NCI-H510A (cell line): ENCODE measurements at regions not wholly inside any gene's neighbourhood (a gene's known extent, or its start where the extent isn't known, plus 50 kb on each side); places are given as distances from the start of the nearest gene placed in this dataset.

Source experiments
- DNase-seq: peaks from one replicate; lab custom pipeline; 2025; lab: John Stamatoyannopoulos, UW

DNA sequence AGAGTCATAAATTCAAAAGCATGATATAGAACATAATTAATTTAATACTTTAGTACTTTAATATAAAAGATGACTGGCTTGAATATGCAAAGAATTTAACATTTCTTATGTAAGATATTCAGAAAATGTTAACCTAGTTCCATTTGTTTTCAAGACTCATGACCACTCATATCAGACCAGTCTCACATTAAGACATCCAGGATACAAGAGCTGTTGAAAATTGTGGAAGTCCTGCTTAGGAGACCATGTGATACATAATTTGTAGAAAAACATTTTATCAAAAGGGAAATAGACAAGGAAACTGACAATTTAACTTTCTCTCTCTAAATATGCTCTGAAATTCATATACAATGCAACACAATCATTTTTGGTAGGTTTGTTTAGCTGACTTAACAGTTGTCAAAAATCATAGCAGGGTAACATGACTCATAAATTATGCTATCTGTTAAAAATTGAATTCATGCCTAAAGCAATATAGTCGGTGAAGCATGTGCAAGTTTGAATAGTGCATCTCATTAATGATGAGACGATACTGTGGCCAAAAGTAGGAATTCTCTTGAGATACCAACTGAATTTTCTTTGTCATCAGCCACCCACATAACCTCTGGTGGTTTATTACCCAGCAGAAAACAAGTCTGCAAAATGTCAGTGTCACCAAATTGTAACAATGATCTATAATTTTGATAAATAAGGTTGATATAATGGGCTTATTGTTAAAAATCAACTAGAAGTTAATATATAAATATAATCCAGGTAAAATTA is 211.4 kb downstream of the GASK1B start:
- no peak for DNase-seq

DNA sequence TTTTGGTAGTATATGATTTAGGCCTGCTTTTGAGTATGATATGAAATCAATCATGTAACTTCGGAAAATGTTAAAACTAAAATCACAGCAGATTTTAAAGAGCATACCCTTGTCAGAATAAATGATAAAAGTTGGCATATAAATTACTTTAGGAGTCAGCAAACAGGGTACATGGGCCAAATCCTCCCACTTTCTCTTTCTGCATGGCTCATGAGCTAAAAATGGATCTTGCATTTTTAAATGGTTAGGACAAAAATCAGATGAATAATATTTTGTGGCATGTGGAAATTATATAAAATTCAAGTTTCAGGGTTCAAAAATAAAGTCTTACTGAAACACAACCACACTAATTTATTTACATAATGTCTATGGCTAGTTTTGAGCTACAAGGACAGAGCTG is 214.9 kb downstream of the GASK1B start:
- DNase-seq: no peak

DNA sequence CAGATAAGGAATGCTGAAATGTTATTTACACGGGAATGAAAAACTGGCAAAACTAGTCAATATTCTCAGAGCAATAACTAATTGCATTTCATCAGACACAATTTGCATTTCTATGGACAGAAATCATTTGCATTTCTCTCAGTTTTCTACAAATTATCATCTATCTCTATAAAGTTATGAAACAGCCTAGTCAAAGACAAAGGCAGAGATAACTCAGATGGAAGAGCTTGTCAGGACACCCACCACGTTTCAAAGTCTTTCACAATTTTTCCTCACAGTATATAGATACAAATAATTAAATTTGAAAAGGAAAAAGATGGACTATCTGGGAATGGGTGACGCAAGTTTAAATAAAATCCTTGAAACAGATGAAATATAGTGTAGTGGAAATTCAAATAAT is 230.8 kb downstream of the GASK1B start:
- no peak for DNase-seq

DNA sequence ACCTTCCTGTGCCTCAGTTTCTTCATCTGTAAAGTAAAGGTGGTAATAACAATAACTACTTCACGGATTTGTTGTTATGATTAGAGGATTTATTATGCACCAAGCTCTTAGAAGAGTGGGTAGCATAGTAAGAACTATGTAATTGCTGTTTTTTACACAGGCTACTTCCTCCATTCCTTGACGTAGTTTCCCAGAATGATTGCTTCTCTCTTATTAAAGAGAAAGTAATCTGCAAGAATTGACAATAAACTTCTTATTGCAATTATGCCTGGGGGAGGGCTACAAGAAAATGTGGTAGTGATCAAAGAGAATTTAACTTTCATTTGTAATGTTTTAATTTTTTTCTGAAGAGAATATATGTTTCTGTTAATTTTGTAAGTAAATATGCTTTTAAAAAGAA is 238.7 kb downstream of the GASK1B start:
- no peak for DNase-seq

DNA sequence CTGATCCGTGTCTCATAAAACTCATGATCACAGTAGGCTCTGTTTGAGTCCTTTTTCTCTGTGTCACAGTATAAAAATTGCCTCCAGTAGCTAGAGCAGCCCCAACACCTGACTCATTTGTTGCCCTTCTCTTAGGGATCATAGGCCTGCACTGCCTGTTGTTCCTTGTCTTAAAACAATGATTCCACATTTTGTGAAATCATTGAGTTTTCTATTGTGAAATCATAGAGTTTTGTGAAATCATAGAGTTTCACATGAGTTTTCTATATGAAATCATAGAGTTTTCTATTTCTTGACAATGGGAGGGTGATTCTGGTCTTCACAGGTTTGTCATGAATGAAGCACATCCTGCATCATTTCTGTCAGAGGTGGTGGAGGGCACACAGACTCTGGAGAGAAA is 239.9 kb downstream of the GASK1B start:
- no peak for DNase-seq

DNA sequence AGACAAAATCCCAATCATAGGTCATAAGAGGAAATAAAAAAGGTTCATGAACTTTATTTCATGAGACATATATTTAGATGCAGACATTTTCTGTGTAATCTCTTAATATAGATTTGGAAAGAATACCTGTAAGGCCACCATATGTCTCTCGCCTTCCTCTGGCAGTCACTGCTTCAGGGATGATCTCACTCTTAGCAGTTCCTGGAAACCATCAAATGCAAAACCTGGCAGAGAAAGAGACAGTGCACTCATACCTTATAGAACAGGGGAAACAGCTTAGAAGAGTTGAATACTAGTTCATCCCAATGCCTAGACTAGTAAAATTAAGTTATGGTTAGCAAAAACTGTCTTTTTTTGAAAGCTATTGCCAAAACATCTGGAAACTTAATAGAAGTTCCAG is 243.3 kb downstream of the GASK1B start:
- no peak for DNase-seq

DNA sequence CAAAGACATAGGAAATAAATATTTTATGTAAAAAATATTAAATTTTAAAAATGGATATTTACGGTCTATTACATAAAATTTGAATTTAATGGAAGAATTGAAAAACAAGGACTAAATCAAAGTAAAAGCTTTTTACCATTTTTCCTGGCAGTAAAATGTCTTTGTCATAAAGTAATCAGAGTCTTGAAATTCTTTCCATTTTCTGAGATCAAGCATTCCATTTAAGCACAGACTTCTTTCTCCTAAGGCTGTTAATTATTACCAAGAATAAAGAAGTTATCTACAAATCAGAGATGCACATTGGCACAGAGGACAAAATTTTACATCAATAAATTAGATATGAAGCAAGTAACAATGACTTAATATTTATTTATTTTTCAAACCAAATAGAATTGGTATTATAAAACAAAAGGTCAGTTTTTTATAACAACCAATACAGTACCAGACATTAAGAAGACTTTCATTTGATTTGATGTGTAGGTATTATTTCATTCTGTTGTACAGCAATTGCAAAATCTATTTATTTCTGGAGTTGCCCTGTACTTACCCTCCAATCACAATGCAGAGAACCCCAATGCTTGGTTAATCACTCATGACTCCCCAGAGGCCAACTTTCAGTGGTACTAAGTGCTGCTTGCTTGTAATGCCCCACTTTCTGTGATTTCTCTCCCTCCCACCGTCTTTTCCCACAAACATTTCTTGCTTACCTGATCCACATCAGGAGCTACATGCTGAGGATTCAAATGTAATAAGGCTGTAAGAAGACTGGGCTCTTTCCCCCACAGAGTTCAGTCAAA is 254.6 kb downstream of the GASK1B start:
- DNase-seq: no peak

DNA sequence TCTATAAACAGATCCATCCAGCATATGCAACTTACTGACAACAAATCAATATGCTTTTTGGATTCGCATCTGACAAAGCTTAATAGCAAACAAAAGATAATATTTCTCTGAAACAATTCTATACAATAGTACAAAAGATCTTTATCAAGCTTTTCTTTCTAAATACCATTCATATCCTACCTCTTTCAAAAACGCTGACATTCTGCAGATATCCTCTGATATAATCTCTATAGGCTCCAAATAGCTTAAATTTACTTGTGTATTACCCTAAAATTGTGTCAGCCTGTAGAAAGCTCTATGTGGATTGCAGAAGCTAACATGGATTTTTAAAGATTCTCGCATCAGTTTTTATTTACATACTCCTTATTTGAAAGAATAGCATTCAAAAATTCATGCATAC is 260.6 kb downstream of the GASK1B start:
- no peak for DNase-seq

DNA sequence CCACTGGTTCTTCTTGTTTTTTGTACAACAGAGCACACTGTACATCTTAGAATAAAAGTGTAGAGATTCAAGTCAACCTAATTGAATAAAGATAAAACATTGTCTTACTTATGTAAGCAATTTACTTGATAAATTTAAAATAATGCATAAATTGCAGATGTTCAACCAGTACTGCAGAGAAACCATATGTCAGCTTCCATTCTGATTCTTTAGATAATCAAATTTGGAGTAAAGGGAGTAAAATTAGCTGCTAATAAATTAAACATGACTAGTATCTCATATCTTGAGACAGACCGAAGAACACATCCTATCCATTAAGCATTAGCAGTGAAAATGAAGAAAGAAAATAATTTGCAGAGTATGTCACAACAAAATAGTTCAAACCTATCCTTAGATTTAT is 261.2 kb downstream of the GASK1B start:
- no peak for DNase-seq

DNA sequence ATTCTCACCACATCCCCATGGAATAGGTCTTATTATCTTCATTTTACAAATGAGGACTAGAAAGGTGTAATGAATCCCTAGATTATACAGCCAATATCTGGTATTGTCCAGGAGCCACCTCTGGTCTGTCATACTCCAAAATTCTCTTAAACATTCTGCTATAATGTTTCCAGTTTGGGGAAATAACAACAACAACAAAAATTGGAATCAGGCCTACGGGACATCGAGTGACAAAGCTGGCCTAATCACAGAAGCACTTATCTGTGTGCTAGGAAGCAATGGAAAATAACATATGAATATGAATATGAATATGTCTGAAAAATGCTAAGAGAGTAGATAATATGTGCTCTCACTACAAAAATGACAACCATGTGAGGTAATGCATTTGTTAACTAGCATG is 264.1 kb downstream of the GASK1B start:
- no peak for DNase-seq

DNA sequence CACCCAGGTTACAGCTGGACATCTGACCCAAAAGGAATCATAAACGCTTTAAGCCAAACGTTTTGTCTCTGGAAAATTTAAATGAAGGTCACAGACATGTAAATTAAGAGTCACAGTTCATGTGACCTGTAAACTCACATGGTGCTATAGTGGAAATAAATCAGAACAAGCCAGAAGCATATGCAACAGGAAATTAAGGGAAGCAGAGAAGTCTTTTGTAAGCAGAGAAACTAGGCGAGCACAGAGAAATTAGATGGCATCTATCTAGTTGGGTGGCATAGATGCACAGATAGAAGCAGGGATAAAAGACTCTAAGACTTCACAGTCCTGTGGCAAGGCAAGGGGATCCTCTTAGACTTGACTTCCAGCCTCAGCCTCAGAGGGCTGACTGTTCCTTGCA is 264.8 kb downstream of the GASK1B start:
- DNase-seq: no peak

DNA sequence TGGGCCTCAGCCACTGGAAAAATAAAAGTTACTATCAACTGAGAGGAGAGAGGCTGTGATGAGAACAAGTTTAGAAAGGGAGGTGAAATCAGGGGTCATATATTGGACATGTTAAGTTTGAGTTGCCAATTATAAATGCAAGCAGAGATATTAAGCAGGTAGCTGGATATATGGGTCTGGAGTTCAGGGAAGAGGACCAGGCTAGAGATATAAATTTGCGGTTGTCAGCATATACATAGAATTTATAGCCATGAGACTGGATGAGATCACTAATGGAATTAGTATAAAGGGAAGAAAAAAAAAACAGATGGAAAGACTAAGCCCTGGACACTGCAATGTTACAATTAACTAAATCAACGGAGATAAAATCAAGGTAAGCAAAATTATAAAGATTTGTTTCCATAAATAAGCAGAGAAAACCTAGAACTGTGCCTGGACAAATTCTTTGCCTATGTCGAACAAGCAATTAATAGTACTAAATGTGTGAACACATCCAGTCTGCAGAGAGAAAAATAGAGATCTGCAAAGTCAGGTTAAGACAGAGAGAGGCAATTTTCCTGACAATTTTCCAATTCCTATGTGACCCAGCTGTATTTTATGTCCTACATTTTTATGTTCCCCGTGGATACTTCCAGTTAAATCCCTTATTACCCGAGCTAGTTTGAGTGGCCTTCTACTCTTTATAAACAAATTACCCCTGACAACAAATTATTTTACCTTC is 265.4 kb downstream of the GASK1B start:
- DNase-seq: no peak

DNA sequence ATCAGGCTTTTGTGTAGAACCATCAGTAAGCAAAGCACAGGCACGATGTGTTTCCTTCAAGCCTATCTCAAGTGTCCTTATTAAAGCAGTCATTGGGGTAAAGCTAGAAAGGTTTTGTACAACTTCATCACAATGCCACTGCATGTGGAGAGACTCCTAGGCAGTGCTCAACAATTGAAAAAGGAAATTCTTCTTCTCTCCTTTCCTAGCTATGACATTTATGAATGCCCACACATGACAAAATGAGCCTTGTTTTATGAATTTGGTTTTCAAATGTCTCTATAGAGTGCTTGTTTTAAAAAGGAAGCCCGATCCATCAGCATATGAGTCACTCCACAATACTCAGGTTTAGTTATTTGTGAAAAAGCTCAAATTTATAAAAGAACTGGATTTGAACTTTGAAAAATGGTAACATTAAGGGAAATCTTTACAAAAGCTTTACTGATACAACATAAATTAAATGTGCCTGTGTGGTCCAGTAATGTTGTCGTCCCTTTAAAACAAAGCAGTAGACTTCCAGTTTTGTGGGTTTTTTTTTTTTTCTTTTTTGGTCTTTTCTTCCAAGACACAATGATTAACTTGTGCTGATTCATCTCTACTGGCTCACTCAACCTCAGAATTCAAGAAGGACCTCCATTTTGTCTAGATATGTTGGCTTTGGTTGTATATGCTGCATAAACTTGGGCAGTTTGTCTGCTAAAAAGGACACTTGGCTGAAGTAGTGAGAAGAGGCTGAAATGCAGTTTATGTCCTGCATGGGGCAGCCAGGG is 273.8 kb downstream of the GASK1B start:
- DNase-seq: no peak

DNA sequence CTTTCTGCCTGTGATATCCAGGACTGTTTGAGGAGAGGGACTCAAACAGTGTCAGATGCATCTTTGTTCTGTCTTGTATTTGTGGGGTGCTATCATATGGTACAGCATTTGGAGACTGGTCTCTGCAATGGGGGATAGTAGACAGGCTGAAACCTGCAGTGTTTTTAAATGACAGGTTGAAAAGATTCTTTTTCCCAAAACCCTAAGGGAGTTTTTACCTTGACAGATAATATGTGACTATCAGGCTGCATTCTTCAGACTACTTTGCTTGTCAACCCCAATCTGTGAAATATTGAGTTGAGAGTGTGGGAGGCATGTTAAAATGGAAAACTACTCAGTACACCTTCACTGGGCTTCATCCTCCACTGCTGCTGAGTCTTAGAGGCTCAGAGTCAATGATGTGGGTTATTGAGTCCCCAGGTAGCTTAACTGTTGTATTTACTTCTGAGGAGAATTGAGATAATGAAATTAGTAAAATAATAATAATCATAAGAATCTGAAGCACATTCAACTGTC is 274.9 kb downstream of the GASK1B start:
- DNase-seq: no peak

DNA sequence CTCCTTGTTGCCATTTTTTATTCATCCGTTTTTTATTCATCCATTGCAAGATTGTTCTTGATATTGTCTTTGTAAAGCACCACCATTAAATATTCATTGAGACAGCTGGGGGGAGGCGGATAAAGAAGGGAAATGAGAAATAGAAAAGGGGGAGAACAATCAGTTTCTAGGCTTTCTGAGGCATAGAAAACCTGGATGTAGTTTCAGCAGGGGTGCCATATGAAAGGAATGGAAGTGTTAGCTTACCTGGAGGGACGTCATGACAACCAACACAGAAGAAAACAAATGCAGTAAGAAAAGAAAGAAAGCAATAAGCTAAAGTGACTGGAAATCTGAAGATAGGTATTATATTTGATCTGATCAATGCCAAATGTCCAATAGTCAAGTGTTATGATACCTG is 276.1 kb downstream of the GASK1B start:
- DNase-seq: no peak

DNA sequence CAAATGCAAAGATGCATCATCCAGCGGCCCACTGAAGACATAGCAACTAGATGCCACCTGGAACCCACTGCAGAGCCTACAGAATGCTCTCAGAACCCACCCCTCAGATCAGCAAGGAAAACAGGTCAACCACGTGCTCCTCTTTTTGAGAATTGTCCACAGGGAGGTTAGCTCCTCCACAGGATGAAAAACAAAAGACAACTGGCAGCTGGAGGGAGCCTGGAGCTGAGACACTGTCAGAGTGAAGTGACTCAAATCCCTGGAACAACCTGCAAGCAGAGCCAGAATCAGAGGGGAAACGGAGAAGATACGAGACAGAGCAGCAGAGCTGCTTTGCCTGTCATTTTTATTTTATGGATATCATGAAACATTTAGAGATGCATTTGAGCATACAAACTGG is 277.6 kb downstream of the GASK1B start:
- DNase-seq: no peak

DNA sequence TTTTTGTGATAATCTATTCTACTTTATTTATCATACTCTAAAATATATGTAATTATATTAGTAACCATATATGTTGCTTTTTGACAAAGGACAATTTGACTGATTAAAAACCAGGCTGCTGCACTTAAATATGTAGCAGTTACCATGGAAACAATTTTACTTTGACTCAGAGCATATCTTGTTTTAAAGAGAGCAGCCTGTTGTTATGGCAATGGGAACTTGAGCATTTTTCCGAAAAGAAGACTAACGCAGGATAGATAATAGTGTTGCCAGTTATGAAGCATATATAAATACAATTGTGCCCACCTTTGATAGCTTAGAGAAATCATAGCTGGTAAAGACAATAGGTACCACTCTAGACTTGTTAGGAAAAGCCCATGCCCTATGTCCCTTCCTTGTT is 283.0 kb downstream of the GASK1B start:
- no peak for DNase-seq

DNA sequence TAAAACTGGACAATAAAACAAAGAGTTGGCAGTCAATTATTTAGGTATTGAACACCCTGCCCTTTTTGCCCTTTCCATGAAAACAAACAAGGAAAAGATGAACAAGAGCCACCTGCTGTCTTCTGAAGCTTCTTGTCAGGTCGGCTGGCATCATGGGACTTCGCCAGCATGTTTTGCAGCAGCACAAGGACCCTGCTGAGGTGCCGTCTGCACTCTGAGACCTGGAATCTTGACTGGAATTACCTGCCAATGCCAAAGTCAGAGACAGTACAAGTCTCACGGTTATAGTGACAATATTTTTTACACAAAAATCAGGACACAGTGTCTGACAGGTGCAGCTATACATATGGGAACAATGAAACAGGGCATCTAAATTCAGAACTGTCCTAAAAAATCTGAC is 284.5 kb downstream of the GASK1B start:
- DNase-seq: no peak

DNA sequence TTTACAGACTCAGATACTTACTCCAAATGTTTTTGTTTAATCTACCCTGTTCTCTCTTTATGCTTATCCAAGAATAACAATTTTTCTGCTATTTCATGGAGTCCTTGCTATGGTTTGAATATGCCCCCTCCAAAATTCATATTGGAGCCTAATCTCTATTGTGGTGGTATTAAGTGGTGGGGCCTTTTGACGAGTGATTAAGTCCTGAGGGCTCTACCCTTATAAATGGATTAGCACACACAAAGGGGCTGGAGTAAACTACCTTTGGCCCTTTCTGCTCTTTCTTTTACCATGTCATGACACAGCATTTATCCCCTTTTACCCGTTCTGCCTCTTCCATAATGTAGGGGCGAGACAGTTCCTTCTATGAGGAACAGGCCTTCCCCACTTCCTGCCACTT is 285.5 kb downstream of the GASK1B start:
- DNase-seq: no peak

DNA sequence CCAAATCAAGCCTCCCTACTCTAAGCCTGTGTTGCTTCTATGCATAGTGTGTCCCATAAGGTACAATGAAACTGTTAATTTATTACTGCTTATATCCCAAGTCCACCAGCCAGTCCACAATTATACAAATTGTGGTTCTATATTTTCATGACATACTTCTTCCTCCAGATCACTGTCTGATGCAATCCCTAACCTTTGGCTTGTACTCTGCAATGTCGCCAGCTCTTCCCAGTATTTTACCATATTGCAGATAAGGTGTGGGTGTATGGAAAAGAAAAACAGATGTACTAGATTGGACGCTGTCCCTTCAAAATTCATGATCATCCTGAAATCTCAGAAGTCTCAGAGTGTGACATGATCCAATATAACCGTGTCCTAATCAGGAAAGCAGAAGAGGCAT is 286.2 kb downstream of the GASK1B start:
- DNase-seq: no peak

DNA sequence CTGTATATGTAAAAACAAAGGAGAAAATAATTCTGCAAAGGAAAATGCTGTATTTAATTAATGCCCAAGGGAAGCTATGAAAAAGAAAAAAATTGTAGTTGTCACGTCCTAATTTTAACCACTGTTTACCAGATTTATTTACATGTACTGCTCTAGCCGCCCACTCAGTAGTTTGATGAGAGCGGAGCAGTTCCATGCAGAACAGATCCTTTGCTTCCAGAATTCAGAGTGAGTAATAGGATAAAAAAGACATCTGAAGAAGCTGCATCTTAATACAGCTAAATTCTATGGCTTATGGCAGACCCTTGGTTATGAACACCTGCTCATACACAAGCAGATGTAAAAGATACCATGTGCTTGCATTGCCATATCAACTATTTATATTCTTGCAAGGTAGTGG is 287.0 kb downstream of the GASK1B start:
- DNase-seq: no peak

DNA sequence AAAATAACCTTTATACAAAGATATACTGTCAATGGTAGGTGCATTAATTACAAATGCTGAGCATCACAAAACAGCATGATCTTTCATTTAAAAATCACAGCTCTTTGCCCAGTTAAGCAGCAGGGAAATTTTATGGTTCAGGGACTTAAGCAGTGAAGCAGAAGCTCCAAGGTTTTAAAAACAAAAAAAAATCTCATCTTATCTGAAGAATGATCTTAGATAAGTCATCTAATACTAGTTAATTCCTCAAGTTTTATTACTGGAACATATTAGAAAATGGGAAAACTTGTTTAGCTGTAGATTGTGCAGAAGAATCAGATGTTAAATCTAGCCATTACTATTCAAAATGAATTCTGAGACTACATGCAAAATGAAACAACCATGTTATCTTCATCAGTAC is 289.9 kb downstream of the GASK1B start:
- no peak for DNase-seq
